ENCODE measurements at regions not wholly inside any gene's neighbourhood (a gene's known extent, or its start where the extent isn't known, plus 50 kb on each side); places are given as distances from the start of the nearest gene placed in this dataset.

DNA sequence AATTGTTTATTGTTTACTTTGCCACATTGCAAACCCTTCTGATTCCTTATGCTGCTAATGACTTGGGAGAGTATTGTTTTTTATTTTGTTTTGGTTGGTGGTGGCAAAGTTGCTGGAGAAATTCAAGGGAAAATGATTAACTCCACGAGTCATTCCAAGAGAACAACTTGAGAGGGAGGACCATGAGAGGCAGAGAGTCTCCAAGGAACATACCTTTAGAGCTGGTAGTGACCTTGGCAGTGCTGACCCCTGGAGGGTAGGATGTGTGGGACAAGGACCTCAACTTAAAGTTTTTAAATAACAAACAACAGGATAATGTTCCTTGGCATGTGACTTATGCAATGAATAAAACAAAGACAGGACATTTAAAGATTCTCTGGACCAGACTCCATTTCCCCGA lies 139.7 kb downstream of the LRRC70 start:
- Histone ChIP-seq H2BK5ac (ENCODE audit: low read depth, low read length, poor library complexity, severe bottlenecking) (no peak overlapping the region), H3K4ac (ENCODE audit: low read depth, low read length) (no peak overlapping the region), H2AFZ (replicated peaks; ENCODE audit: low read length, poor library complexity) (no peak overlapping the region), H4K8ac (ENCODE audit: low read depth in 2 of 2, low read length in 2 of 2) (no peak overlapping the region), H3K9ac (ENCODE audit: low read depth, low read length) (no peak overlapping the region), H3K36me3 (ENCODE audit: control insufficient read depth, insufficient read depth, low read length) (no peaks in the 10 kb centered on the region), H2BK120ac (ENCODE audit: low read depth, low read length) (no peak overlapping the region), H3K4me3 (ENCODE audit: insufficient read depth, low read depth, low read length) (no peak overlapping the region), H2AK9ac (replicated peaks; ENCODE audit: low read depth, low read length, poor library complexity) (no peak overlapping the region), H4K20me1 (ENCODE audit: insufficient read depth, low read length) (no peaks in the 10 kb centered on the region), H4K91ac (ENCODE audit: insufficient read depth, low read depth, low read length) (no peak overlapping the region), H4K5ac (ENCODE audit: low read depth, low read length) (no peak overlapping the region), H3K56ac (ENCODE audit: extremely low read depth, insufficient read depth, low read length) (no peak overlapping the region), H3K18ac (ENCODE audit: low read depth, low read length) (no peak overlapping the region), H3K14ac (replicated peaks; ENCODE audit: low read depth, low read length) (no peak overlapping the region), H3K4me2 (ENCODE audit: low read depth, low read length) (no peak overlapping the region), H3K23ac (ENCODE audit: low read depth, low read length) (no peak overlapping the region), H3K27me3 (ENCODE audit: control insufficient read depth, insufficient read depth, low read length) (no peaks in the 10 kb centered on the region), H3K79me1 (ENCODE audit: low read depth in 1 of 2, low read length in 2 of 2) (no peaks in the 10 kb centered on the region), H2AK5ac (ENCODE audit: low read depth, low read length) (no peak overlapping the region), H2BK20ac (ENCODE audit: low read depth, low read length) (no peak overlapping the region), H2BK15ac (ENCODE audit: low read depth, low read length) (no peak overlapping the region), H3K4me1 (ENCODE audit: control insufficient read depth, insufficient read depth, low read length) (no peaks in the 10 kb centered on the region), H3K9me3 (ENCODE audit: control insufficient read depth, insufficient read depth, low read length) (no peaks in the 10 kb centered on the region), H3K9me1 (ENCODE audit: insufficient read depth, low read length) (no peaks in the 10 kb centered on the region), H3K27ac (ENCODE audit: insufficient read depth, low read length) (no peak overlapping the region)
- ChIA-PET POLR2A (ENCODE audit: unreplicated experiment) (no interaction called here), CTCF (no interaction called here)
- TF ChIP-seq CHD1 (IDR thresholded peaks at IDR 0.05; ENCODE audit: low read depth, low read length): no peak
- no peak for TF ChIP-seq SMC3 (IDR thresholded peaks at IDR 0.05; ENCODE audit: low read depth, low read length)
- TF ChIP-seq NFE2L2 (IDR thresholded peaks at IDR 0.05; ENCODE audit: low read depth, low read length): no peak
- TF ChIP-seq BHLHE40 (IDR thresholded peaks at IDR 0.05; ENCODE audit: low read depth, low read length): no peak
- no peak for TF ChIP-seq MAFK (IDR thresholded peaks at IDR 0.05; ENCODE audit: low read depth, low read length)
- TF ChIP-seq, protein P1, sequence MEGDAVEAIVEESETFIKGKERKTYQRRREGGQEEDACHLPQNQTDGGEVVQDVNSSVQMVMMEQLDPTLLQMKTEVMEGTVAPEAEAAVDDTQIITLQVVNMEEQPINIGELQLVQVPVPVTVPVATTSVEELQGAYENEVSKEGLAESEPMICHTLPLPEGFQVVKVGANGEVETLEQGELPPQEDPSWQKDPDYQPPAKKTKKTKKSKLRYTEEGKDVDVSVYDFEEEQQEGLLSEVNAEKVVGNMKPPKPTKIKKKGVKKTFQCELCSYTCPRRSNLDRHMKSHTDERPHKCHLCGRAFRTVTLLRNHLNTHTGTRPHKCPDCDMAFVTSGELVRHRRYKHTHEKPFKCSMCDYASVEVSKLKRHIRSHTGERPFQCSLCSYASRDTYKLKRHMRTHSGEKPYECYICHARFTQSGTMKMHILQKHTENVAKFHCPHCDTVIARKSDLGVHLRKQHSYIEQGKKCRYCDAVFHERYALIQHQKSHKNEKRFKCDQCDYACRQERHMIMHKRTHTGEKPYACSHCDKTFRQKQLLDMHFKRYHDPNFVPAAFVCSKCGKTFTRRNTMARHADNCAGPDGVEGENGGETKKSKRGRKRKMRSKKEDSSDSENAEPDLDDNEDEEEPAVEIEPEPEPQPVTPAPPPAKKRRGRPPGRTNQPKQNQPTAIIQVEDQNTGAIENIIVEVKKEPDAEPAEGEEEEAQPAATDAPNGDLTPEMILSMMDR (conservative IDR thresholded peaks at IDR 0.05; ENCODE audit: low read depth, low read length): no peak
- no peak for TF ChIP-seq RFX5 (IDR thresholded peaks at IDR 0.05; ENCODE audit: low read depth, low read length)
- no peak for TF ChIP-seq MAZ (IDR thresholded peaks at IDR 0.05; ENCODE audit: borderline replicate concordance, low read depth, low read length)
- no peak for TF ChIP-seq POLR2A (IDR thresholded peaks at IDR 0.05; ENCODE audit: low read depth, low read length)
- TF ChIP-seq FOS (IDR thresholded peaks at IDR 0.05; ENCODE audit: low read depth, low read length): no peak
- no peak for TF ChIP-seq MXI1 (IDR thresholded peaks at IDR 0.05; ENCODE audit: borderline replicate concordance, low read depth, low read length)
- TF ChIP-seq CEBPB (IDR thresholded peaks at IDR 0.05; ENCODE audit: low read depth, low read length): no peak
- DNase-seq (no peak), ATAC-seq (ENCODE audit: low read depth) (no peak)
- dilution Hi-C loops (cut with HindIII; ENCODE audit: low sequenced_read_pairs, unreplicated experiment): no loop called here
- in situ Hi-C loops (cut with MboI; ENCODE audit: low sequenced_read_pairs): no loop called here
- intact Hi-C loops (cut with micrococcal nuclease): no loop called here
- 0% methylated on average over 1 of the region's 2 CpGs; no CpG with 5 or more reads in 1 of the 2 experiments for WGBS, 2 experiments (ENCODE audit: extremely low coverage in 2 of 2, insufficient read length in 1 of 2)
- no TSS peak for BruUV-seq (replicated peaks)

All from IMR-90 (cell line).